Stimulated activated CD4-positive, alpha-beta T cell treated with anti-CD3 and anti-CD28 coated beads, Interleukin-1b, Interleukin-23, amount 100 ng/mL, for 48 hours (primary cell): ENCODE measurements at regions not wholly inside any gene's neighbourhood (a gene's known extent, or its start where the extent isn't known, plus 50 kb on each side); places are given as distances from the start of the nearest gene placed in this dataset.
"Not testable (repeated sequence)": the region's sequence is repeated elsewhere in the genome, so short reads cannot be mapped to it uniquely, and the experiment has no call there.

ENCODE experiments used
- DNase-seq: peaks from one replicate; pipeline ENCODE4 v3.0.0-alpha.2; 2020

DNA sequence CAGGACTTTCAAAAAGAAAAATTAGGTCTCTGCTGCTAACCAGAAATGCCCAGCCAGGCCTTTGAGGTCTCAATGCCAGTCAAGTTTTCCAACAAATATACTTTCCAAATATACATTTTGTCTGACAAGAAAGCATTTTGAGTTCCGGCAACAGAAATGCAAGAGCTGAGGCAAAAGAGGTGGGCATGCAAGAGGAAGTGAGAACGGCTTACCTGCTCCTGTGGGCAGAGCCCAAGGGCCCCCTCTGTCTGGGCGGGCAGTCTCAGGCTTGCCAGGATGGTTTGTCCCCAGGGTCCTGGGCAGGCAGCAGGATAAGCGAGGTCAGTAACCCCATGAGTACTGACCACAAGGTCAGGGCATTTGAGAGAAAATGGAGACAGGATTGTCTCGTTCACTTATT is 136.1 kb upstream of the TOPAZ1 start:
- DNase-seq = no peak

DNA sequence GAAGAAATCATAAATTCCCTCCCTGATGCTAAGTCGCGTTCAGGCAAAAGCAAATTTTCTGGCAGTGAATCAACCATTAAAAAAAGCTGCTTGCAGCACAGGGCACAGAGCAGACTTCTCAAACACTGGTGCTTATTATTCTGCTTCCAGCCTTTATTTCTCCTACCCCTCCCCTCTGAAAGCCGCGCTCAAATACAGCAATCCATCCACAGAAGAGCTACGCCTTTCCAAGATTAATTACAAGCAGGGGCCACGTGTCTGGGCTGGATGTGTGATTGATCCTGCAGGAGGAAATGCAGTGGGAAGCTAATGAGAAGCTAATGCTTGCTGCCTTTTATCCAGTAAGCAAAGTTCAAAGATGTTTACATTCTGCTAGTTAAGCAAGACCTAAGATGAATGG is 134.9 kb upstream of the TOPAZ1 start:
- no peak for DNase-seq

GRCh38 chr3:44108481-44108880 is 133.2 kb upstream of the TOPAZ1 start:
- no peak for DNase-seq

DNA sequence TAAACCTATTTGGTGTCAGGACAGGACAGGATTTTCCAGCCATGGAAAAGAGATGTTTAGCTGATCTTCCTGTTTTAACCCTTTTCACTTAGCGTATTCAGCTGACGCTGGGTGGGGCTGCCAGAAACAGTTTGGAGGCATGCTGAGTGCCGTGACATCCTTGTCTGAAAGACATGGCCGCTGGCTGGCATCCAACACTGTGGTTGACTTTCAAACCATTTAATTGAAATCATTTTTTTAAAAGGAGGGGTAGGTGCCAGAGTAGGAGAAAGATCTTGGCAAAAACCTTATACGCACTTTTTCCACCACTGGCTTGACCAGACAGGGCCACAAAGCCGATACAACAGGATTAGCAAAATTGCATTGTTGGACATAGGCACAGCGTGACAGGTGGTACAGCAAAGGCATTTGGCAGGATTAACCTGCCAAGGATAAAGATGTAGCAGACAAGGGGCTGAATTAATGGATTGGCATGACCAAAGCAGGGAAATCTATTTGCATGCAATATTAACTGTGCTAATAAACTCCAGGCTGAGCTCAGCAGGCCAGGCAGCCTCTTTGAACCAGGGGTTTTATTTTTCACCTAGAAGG is 131.8 kb upstream of the TOPAZ1 start:
- no peak for DNase-seq

DNA sequence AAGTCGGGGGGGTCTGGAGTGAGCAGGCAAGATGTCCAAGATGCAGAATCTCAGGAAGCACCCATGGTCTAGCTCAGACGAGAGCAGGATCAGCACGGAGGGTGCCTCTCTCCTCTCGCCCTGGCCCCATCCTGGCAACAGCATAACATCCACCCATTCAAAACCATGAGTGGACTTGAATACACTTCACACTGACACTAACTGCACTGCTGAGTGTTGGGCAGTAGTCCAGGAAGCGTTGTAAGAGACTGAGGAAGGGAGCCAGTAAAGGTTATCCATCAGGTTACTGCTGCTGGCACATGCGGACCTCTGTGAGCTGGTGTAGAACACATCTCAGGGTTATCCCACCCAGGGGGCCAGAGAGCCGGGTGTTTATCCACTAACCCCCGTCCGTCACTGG is 131.0 kb upstream of the TOPAZ1 start:
- DNase-seq = no peak

DNA sequence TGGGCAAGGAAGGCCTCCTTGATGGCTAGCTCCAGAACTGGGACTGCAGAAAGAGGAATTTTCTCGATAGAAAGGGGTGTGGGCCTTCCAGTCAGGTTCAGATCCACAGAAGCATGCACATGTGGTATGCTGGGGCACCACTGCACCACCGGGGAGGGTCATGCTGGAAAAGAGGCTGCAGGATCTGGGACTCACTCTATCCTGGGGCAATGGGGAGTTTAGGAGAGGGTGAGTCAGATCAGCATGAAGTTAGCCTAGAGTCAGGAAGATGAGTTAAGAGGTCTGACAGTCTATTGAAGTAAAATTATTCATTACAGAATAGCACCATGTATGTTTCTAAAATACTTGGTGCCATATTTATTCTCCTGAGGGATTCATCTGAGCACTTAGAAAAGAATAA is 130.2 kb upstream of the TOPAZ1 start:
- no peak for DNase-seq

GRCh38 chr3:44114142-44114541 is 127.5 kb upstream of the TOPAZ1 start:
- peak; percentile 30 for DNase-seq

GRCh38 chr3:44117239-44117638 is 124.4 kb upstream of the TOPAZ1 start:
- DNase-seq = no peak

GRCh38 chr3:44117736-44118135 is 124.0 kb upstream of the TOPAZ1 start:
- no peak for DNase-seq

- no peak for DNase-seq
Observed at GRCh38 chr3:44120721-44121582, 120.7 kb upstream of the TOPAZ1 start.

DNA sequence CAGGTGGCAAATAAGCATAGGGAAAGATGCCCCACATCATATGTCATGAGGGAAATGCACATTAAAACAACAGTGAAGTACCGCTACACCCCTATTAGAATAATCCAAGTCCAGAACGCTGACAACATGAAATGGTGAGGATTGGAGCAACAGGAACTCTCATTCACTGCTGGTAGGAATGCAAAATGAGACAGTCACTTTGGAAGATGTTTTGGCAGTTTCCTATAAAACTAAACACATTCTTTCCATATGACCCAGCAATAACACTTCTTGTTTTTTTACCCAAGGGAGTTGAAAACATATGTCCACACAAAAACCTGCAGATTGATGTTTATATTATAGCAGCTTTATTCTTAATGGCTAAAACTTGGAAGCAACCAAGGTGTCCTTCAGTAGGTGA is 116.4 kb upstream of the TOPAZ1 start:
- DNase-seq = no peak

- DNase-seq = no peak
Observed at GRCh38 chr3:44125882-44126281, 115.8 kb upstream of the TOPAZ1 start.

DNA sequence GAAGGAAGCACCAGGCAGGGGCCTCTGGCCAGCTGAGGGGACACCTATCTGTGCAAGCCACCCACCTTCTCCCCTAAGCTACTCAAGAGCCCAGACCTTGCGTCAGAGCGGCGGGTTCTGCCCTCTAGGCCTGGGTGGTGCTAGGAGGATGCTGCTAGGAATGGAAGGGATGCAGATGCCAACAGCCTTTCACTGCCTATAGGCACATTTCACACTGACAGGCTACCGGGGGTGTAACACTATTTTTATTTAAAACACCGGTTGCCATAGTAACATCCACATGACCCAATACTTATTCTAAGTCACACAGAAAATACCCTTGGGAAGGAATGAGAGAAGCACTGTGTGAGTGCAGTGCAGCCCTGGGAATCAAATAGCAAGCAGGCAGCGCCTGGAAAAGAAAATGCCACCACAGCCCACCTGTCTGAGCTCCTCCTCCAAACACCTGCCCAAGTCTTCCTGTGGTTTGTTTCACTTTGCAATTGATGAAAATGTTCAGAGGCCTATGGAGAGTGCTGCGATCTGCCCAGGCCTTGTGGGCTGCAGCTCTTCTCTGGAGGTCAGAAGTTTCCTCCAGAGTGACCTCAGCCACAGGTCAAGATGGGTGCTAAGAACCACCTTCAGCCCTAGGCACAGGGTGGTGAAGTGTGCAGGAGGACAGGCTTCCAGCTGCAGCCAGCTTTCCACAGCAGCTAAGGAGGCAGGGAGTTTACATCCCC is 113.5 kb upstream of the TOPAZ1 start:
- DNase-seq = no peak

- DNase-seq = no peak
Observed at GRCh38 chr3:44130249-44130648, 111.4 kb upstream of the TOPAZ1 start.

GRCh38 chr3:44132061-44132460 is 109.6 kb upstream of the TOPAZ1 start:
- DNase-seq = no peak

DNA sequence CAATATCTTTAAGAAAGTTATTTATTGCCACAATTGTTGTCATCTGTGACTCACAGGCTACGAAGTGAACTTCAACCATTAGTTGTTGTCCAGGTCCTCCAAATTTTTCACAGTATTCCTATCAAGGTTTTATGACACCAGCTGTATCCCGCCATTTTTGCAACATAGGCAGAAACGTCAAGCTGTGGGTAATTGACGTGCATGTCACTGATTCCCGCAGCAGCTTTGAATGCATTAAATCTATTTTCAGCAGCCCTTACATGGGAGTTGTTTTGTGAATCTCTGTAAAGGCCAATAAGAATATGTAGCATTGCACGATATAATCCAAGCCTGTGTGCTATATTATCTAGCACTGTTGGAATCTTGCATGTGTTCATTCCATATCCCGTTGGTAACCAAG is 109.1 kb upstream of the TOPAZ1 start:
- DNase-seq = no peak

DNA sequence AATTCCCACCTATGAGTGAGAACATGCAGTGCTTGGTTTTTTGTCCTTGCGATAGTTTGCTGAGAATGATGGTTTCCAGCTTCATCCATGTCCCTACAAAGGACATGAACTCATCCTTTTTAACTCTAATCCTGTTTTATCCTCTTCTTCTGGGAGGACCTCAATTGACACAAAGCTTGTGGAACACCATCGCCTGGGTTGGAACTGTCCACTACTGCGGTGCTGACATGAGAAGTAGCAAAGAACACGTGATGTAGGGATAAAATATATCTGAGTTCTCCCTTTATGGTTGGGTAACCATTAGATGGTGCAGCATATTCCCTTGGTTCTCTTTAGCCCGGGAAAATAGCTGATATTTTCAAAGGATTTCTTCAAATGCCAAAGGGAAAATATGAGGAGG is 105.3 kb upstream of the TOPAZ1 start:
- no peak for DNase-seq

GRCh38 chr3:44146073-44146472 is 95.6 kb upstream of the TOPAZ1 start:
- no peak for DNase-seq

DNA sequence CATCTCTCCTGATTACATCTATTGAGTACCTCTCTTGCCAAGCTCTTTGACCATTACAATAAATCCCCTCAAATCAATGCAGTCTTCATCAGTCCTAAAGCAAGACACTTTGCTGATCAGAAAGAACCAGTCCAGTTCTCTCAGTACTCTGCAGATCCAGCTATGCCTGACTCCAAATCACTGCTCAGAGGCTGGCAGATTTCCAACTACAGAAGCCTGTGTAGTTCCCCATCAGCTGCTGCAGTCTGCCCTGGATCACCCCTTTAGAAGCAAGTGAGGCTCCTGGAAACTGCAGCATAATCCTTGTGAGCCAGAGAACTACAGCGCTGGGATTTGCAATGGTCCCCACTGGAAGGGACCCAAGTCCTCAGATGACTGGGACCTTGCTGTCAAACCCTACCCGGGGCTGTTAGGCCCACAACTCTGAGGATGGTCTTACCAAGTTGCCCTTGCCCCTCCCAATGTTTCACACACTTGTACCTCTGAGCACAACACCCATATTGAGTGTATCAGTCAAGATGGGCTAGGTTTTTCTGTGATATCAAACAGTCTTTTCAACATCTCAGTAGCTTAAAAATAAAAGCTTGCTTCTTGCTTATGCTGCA is 81.9 kb upstream of the TOPAZ1 start:
- no peak for DNase-seq

DNA sequence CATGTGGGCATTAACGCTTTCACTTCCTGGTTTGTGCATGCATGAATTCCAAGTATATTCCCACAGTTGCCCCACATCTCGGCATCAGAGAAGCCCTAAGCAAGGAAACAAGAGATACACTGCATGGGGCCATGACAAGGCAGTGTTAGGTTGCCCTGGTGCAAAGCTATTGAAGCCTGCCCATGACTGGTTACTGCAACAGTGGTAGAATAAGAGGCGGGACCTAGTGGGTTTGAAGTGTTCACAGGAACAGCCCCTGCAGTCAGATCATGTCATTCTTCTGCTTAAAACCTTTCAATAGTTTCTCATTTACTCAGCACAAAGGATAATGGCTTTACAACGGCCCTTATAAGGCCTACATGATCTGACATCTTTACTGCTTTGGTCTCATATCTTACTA is 80.9 kb upstream of the TOPAZ1 start:
- no peak for DNase-seq

DNA sequence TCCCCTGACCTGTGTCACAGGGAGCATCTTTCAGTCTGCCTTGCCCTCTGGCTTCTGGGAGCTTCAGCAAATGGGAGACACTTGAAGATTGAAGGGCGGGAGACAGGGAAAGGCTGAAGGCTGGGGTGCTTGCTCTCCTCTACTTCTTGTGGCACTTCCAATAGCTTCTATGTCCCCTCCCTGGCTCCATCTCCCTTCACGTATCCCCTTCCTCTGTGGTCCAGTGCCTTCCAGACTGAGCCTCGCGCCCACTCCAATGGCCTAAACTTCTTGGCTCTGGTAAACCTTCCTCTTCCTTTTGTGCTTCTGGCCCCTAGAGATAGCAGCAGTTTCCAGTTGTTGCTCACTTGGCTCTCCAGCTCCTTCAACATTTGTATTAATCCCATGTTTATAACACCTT is 69.8 kb upstream of the TOPAZ1 start:
- no peak for DNase-seq

DNA sequence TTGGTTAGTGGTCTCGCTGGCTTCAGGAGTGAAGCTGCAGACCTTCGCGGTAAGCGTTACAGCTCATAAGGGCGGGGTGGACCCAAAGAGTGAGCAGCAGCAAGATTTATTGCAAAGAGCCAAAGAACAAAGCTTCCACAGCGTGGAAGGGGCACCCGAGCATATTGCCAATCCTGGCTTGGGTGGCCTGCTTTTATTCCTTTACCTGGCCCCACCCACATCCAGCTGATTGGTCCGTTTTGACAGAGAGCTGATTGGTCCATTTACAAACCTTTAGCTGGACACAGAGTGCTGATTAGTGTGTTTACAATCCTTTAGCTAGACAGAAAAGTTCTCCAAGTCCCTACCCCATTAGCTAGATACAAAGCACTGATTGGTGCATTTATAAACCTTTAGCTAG is 69.0 kb upstream of the TOPAZ1 start:
- not testable (repeated sequence) for DNase-seq

GRCh38 chr3:44173263-44173662 is 68.4 kb upstream of the TOPAZ1 start:
- no peak for DNase-seq

GRCh38 chr3:44175070-44175469 is 66.6 kb upstream of the TOPAZ1 start:
- no peak for DNase-seq
